A549 (cell line): ENCODE measurements at regions not wholly inside any gene's neighbourhood (a gene's known extent, or its start where the extent isn't known, plus 50 kb on each side); places are given as distances from the start of the nearest gene placed in this dataset.

Source experiments
- ATAC-seq, 2 experiments: fragments of 200-7000 bp in 1 of 2; fragments of >200 bp in 1 of 2; cut with Nextera tagmentation in 1 of 2; cut with Tn5 transposase in 1 of 2; 3 replicates each; pipeline versions ENCODE4 v1.8.0 to v1.9.1; 2018 to 2020; ENCODE audit warnings: mild to moderate bottlenecking in 1 of 2, moderate library complexity in 1 of 2
- CTCF ChIA-PET: fragments of 300-600 bp; sonication (Branson Sonifier 250); formaldehyde crosslinking; extraction: SDS; loops from one replicate; lab custom pipeline; 2021; ENCODE audit warnings: antibody characterized with exemption, inconsistent platforms; lab: Yijun Ruan, JAX
- POLR2A ChIA-PET: fragments of 350-600 bp; formaldehyde crosslinking; extraction: SDS; loops from one replicate; lab custom pipeline; 2021; ENCODE audit warnings: antibody characterized with exemption, inconsistent platforms; lab: Yijun Ruan, JAX
- DNase-seq, 2 experiments: peaks; one replicate each; pipeline versions ENCODE4 v3.0.0 to v3.0.0-alpha.2; 2011 to 2016; ENCODE audit warnings: low read depth in 1 of 2, low spot score in 1 of 2
- FAIRE-seq: peaks from 2 replicates; lab custom pipeline; 2011; peaks lifted over from hg19 to GRCh38; lab: Jason Lieb, UNC
- H3K27ac ChIP-seq, 2 experiments: fragments of >200 bp; sonication (Bioruptor Twin); formaldehyde crosslinking; 3 replicates each; pipeline ENCODE4 v1.5.1; 2016 to 2017
- H3K4me1 ChIP-seq: fragments of >200 bp; sonication (Bioruptor Twin); formaldehyde crosslinking; 3 replicates; pipeline ENCODE4 v1.6.1; 2016
- H3K4me2 ChIP-seq: fragments of >200 bp; sonication (Bioruptor Twin); formaldehyde crosslinking; 3 replicates; pipeline ENCODE4 v1.6.1; 2016
- H3K4me3 ChIP-seq: fragments of >200 bp; sonication (Bioruptor Twin); formaldehyde crosslinking; 3 replicates; pipeline ENCODE4 v1.5.1; 2016
- H3K9me3 ChIP-seq: fragments of >200 bp; sonication (Bioruptor Twin); formaldehyde crosslinking; 3 replicates; pipeline ENCODE4 v1.6.1; 2016
- ATOH8 ChIP-seq: fragments of 250-450 bp; sonication (Bioruptor Pico); IDR thresholded peaks from 2 replicates; pipeline ENCODE4 v1.5.0; 2020; ENCODE audit warnings: low read depth, mild to moderate bottlenecking, moderate library complexity
- BHLHE40 ChIP-seq: IDR thresholded peaks from 2 replicates; pipeline ENCODE4 v1.6.1; 2012; ENCODE audit warnings: low read depth, low read length, inconsistent platforms
- EHMT2 ChIP-seq: fragments of 200-600 bp; sonication (generic); IDR thresholded peaks from 2 replicates; pipeline ENCODE4 v1.6.1; 2016; ENCODE audit warnings: antibody characterized with exemption, low read depth, mild to moderate bottlenecking, moderate library complexity
- ELK1 ChIP-seq: fragments of 150-350 bp; IDR thresholded peaks from 2 replicates; pipeline ENCODE4 v1.6.1; 2014; ENCODE audit warnings: low read depth, mild to moderate bottlenecking, low read length
- ESRRA ChIP-seq: fragments of 150-350 bp; IDR thresholded peaks from 2 replicates; pipeline ENCODE4 v1.6.1; 2014; ENCODE audit warnings: mild to moderate bottlenecking, low read length, borderline replicate concordance
- FOSB ChIP-seq: fragments of 250-450 bp; sonication (Bioruptor Pico); IDR thresholded peaks from 2 replicates; pipeline ENCODE4 v1.5.0; 2020; ENCODE audit warnings: mild to moderate bottlenecking, moderate library complexity
- GATA3 ChIP-seq: IDR thresholded peaks from 2 replicates; pipeline ENCODE4 v1.6.1; 2012; ENCODE audit warnings: borderline replicate concordance
- HOXB5 ChIP-seq: fragments of 250-450 bp; sonication (Bioruptor Pico); IDR thresholded peaks from 2 replicates; pipeline ENCODE4 v1.5.0; 2020; ENCODE audit warnings: mild to moderate bottlenecking, moderate library complexity
- JUN ChIP-seq, 2 experiments: fragments of >200 bp; sonication (Bioruptor Twin); formaldehyde crosslinking; IDR thresholded peaks; 2 replicates in 1 of 2; 3 replicates in 1 of 2; pipeline ENCODE4 v1.6.1; 2016 to 2017
- JUNB ChIP-seq: fragments of >200 bp; sonication (Bioruptor Twin); formaldehyde crosslinking; IDR thresholded peaks from 2 replicates; pipeline ENCODE4 v1.6.1; 2016
- KDM5A ChIP-seq: fragments of 200-600 bp; sonication (generic); IDR thresholded peaks from 2 replicates; pipeline ENCODE4 v1.6.1; 2016; ENCODE audit warnings: antibody characterized with exemption, mild to moderate bottlenecking
- MYC ChIP-seq: IDR thresholded peaks from 2 replicates; pipeline ENCODE4 v1.6.1; 2012; ENCODE audit warnings: mild to moderate bottlenecking, inconsistent platforms, low read length, improper control_type of control experiment, borderline replicate concordance
- NPAS2 ChIP-seq: fragments of 250-450 bp; sonication (Bioruptor Pico); IDR thresholded peaks from 2 replicates; pipeline ENCODE4 v1.8.0; 2022; ENCODE audit warnings: mild to moderate bottlenecking, moderate library complexity, borderline replicate concordance
- POLR2A ChIP-seq: IDR thresholded peaks from 2 replicates; pipeline ENCODE4 v1.6.1; 2012; ENCODE audit warnings: mild to moderate bottlenecking, low read length
- RAD21 ChIP-seq, 2 experiments: fragments of >200 bp in 1 of 2; sonication (Bioruptor Twin) in 1 of 2; formaldehyde crosslinking in 1 of 2; IDR thresholded peaks in 1 of 2; conservative IDR thresholded peaks in 1 of 2; 2 replicates in 1 of 2; 3 replicates in 1 of 2; pipeline ENCODE4 v1.6.1; 2012 to 2018; ENCODE audit warnings: inconsistent platforms in 1 of 2
- RCOR1 ChIP-seq: fragments of 150-350 bp; IDR thresholded peaks from 2 replicates; pipeline ENCODE4 v1.6.1; 2014; ENCODE audit warnings: antibody characterized with exemption, low read length, low read depth
- REST ChIP-seq: fragments of 200-600 bp; sonication (generic); IDR thresholded peaks from 2 replicates; pipeline ENCODE4 v1.6.1; 2016; ENCODE audit warnings: antibody characterized with exemption, mild to moderate bottlenecking, moderate library complexity
- WGBS: methylation state at CpG from one replicate; pipeline ENCODE4 v1.1.6; 2017; ENCODE audit errors: missing lambda C conversion rate; 5-methylcytosine and 5-hydroxymethylcytosine counted together

- ChIA-PET POLR2A (no interaction called here), CTCF (interaction anchor here (0.6 kb wide), 1 partner anchor 103 kb away, joined by 3 read pairs; no protein-coding TSS in a partner anchor)
- no peaks in the 10 kb centered on the region for H3K4me1 ChIP-seq
- TF ChIP-seq GATA3 = no peak
- TF ChIP-seq MYC = no peak
- TF ChIP-seq JUNB = no peak
- no peak for TF ChIP-seq POLR2A
- no peak overlapping the region for H3K4me2 ChIP-seq
- no peaks in the 10 kb centered on the region for H3K9me3 ChIP-seq
- 71% methylated on average over 2 of the region's 2 CpGs for WGBS
- no peak overlapping the region for H3K4me3 ChIP-seq
- no peak for ATAC-seq
- no peak overlapping the region for H3K27ac ChIP-seq
- DNase-seq = no peak
- FAIRE-seq = no peak
These were observed 277.2 kb upstream of the VLDLR start for GRCh38 chr9:2344436-2344835.

GRCh38 chr9:2345013-2345412 lies 276.6 kb upstream of the VLDLR start:
- FAIRE-seq = no peak
- Histone ChIP-seq H3K27ac (no peak overlapping the region), H3K4me3 (no peak overlapping the region)
- POLR2A ChIA-PET = no interaction called here
- no peak for TF ChIP-seq JUNB
- no peak for TF ChIP-seq RCOR1
- TF ChIP-seq HOXB5 = no peak
- no peak for TF ChIP-seq BHLHE40
- TF ChIP-seq ATOH8 (CRISPR knock-in tag) = no peak
- no peak for TF ChIP-seq KDM5A
- TF ChIP-seq EHMT2 = no peak
- TF ChIP-seq REST = no peak
- TF ChIP-seq FOSB = no peak
- TF ChIP-seq ELK1 = no peak
- TF ChIP-seq RAD21 (conservative IDR thresholded peaks at IDR 0.05 in 1 of 2, IDR thresholded peaks at IDR 0.05 in 1 of 2) = no peak
- no peak for TF ChIP-seq JUN (IDR thresholded peaks at IDR 0.05)
- no peak for TF ChIP-seq ESRRA
- TF ChIP-seq NPAS2 (CRISPR knock-in tag) = no peak
- TF ChIP-seq, all 56 proteins: peak for 0
- CTCF ChIA-PET = interaction anchor here (0.5 to 1.3 kb wide), 2 partner anchors 10 to 184 kb away, joined by 3 to 4 read pairs; no protein-coding TSS in a partner anchor
- ATAC-seq (no peak), DNase-seq (no peak)
- H3K4me1 ChIP-seq = no peaks in the 10 kb centered on the region
- WGBS = 19% methylated on average over 4 of the region's 4 CpGs
- no peak overlapping the region for H3K4me2 ChIP-seq
- no peaks in the 10 kb centered on the region for H3K9me3 ChIP-seq

GRCh38 chr9:2346277-2346913 lies 275.2 kb upstream of the VLDLR start:
- POLR2A ChIA-PET = no interaction called here
- DNase-seq (no peak), FAIRE-seq (no peak)
- CTCF ChIA-PET = interaction anchor here (1.2 to 1.3 kb wide), 2 partner anchors 9 to 382 kb away, joined by 3 read pairs; no protein-coding TSS in a partner anchor
- no peaks in the 10 kb centered on the region for H3K9me3 ChIP-seq
- TF ChIP-seq RAD21 (conservative IDR thresholded peaks at IDR 0.05 in 1 of 2, IDR thresholded peaks at IDR 0.05 in 1 of 2) (no peak), REST (no peak)
- TF ChIP-seq, all 56 proteins: peak for 0
- no peak for ATAC-seq
- WGBS = 23% methylated on average over 2 of the region's 2 CpGs
- H3K4me2 ChIP-seq = no peak overlapping the region
- no peak overlapping the region for H3K27ac ChIP-seq
- no peaks in the 10 kb centered on the region for H3K4me1 ChIP-seq
- H3K4me3 ChIP-seq = no peak overlapping the region
